Tibial nerve (tissue), 4 donors: ENCODE measurements at regions not wholly inside any gene's neighbourhood (a gene's known extent, or its start where the extent isn't known, plus 50 kb on each side); places are given as distances from the start of the nearest gene placed in this dataset.

Experiments used
- EP300 ChIP-seq, 2 donors: sonication (generic); formaldehyde crosslinking; IDR thresholded peaks; one replicate each; pipeline ENCODE4 v1.6.1; 2017; ENCODE audit warnings: antibody characterized with exemption in 2 of 2, mild to moderate bottlenecking in 1 of 2
- TF ChIP-seq, protein P1 (sequence below), 5 experiments: fragments of 200-600 bp in 3 of 5; fragments of 450-650 bp in 2 of 5; sonication (generic) in 3 of 5; IDR thresholded peaks; one replicate each; pipeline ENCODE4 v1.5.1; 2016 to 2019; ENCODE audit warnings: antibody characterized with exemption in 5 of 5, mild to moderate bottlenecking in 3 of 5, moderate library complexity in 2 of 5

DNA sequence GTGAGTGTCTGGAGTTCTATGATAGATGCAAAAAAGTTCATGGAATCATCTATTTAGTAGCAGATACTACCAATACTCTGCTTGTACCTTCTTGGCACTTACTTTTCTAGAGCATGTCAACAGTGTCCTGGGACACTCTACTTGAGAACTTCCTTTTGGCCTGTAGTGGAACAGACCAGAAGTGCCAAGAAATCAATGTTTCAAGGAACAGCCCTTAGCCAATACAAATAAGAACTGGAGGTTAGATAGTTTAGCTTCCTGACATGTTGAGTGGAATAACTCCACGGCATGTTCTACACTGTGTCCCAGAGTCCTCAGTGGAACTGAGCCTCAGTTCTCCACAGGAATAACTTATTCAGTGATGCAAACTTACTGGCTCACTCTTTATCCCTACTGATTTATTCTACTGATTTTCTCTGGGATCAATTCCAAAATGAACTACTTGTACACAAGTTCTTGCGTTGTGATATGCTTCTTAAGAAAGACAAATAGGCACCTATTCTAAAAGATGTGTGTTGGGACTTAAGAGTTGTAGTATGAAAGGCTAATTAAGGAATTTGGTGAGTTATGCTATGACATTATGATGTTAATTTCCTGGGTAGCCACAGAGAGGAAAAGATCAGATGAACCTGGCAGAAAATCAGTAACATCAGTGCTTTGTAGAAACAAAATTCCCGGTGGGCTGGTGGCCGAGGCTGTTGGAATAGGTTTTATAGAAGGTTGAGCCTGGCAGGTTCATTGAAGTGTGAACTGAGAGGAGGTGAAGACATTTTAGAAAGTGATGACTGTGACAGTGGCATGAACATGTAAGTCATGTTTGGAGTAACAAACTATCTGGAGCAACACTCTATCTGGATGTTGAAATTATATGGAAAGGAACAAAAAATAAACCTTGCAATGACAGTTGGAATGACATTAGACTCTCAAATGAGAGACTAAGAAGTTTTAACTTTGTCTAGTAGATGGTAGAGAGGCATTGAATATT lies 101.8 kb upstream of the RBMS3 start:
- TF ChIP-seq, protein P1, sequence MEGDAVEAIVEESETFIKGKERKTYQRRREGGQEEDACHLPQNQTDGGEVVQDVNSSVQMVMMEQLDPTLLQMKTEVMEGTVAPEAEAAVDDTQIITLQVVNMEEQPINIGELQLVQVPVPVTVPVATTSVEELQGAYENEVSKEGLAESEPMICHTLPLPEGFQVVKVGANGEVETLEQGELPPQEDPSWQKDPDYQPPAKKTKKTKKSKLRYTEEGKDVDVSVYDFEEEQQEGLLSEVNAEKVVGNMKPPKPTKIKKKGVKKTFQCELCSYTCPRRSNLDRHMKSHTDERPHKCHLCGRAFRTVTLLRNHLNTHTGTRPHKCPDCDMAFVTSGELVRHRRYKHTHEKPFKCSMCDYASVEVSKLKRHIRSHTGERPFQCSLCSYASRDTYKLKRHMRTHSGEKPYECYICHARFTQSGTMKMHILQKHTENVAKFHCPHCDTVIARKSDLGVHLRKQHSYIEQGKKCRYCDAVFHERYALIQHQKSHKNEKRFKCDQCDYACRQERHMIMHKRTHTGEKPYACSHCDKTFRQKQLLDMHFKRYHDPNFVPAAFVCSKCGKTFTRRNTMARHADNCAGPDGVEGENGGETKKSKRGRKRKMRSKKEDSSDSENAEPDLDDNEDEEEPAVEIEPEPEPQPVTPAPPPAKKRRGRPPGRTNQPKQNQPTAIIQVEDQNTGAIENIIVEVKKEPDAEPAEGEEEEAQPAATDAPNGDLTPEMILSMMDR (IDR thresholded peaks at IDR 0.05): no peak
- no peak for TF ChIP-seq EP300 (IDR thresholded peaks at IDR 0.05)
